ENCODE measurements at regions not wholly inside any gene's neighbourhood (a gene's known extent, or its start where the extent isn't known, plus 50 kb on each side); places are given as distances from the start of the nearest gene placed in this dataset.
A peak's percentile ranks its signal among the peaks of the same experiment; 100 is the strongest.

- CTCF ChIA-PET (ENCODE audit: partially characterized antibody): interaction anchor here (0.9 to 1.6 kb wide), 2 partner anchors 10 to 17 kb away, joined by 4 to 5 read pairs; no protein-coding TSS in a partner anchor
- H3K9ac ChIP-seq (replicated peaks in 1 of 4; ENCODE audit: extremely low read depth in 1 of 4, low read depth in 3 of 4, low read length in 3 of 4): no peak overlapping the region
- no peak for DNase-seq (ENCODE audit: low read depth in 1 of 2, low spot score in 2 of 2)
- H3K27me3 ChIP-seq (replicated peaks in 1 of 4; ENCODE audit: control insufficient read depth in 3 of 4, extremely low read depth in 1 of 4, insufficient read depth in 3 of 4, low read length in 3 of 4): peaks cover 0 to 1% (median 0%) of the 10 kb centered on the region in 4 experiments; a peak in 1 of 7 replicates
- no peaks in the 10 kb centered on the region for H3K36me3 ChIP-seq (ENCODE audit: control insufficient read depth in 2 of 4, insufficient read depth in 4 of 4, low read length in 3 of 4)
- H3K79me1 ChIP-seq (ENCODE audit: low read depth, low read length): no peaks in the 10 kb centered on the region
- no peak for FAIRE-seq
- TF ChIP-seq GABPA (IDR thresholded peaks at IDR 0.05; ENCODE audit: borderline replicate concordance, insufficient read depth, low read length) (no peak), RAD21 (IDR thresholded peaks at IDR 0.05 in 1 of 2, conservative IDR thresholded peaks at IDR 0.05 in 1 of 2; ENCODE audit: low read depth in 2 of 2, low read length in 2 of 2) (no peak), RNF2 (IDR thresholded peaks at IDR 0.05; ENCODE audit: borderline replicate concordance, low read depth, low read length, missing control alignments, poor library complexity, severe bottlenecking) (no peak)
- no peak overlapping the region for H3K18ac ChIP-seq (ENCODE audit: extremely low read depth, low read length)
- WGBS, 2 experiments (ENCODE audit: extremely low coverage in 1 of 2, insufficient coverage in 1 of 2, insufficient read length in 1 of 2, insufficient replicate concordance in 2 of 2, low coverage in 1 of 2, low lambda C conversion rate in 2 of 2, missing lambda C conversion rate in 1 of 2): 83% methylated on average over 3 of the region's 3 CpGs; no CpG with 5 or more reads in 1 of the 2 experiments
- no peak overlapping the region for H3K4me2 ChIP-seq (ENCODE audit: insufficient read depth in 1 of 2, low read depth in 2 of 2, low read length in 2 of 2)
- peaks cover 0 to 6% of the 10 kb centered on the region in 2 experiments; a peak in 2 of 4 replicates for H3K9me3 ChIP-seq (ENCODE audit: insufficient read depth in 2 of 2, low read depth in 1 of 2, low read length in 1 of 2)
- H2BK5ac ChIP-seq (ENCODE audit: low read depth, low read length): no peak overlapping the region
- H3K4me3 ChIP-seq (ENCODE audit: extremely low read depth in 1 of 4, insufficient read depth in 2 of 4, low read depth in 3 of 4, low read length in 4 of 4): no peak overlapping the region
- POLR2A ChIA-PET (ENCODE audit: partially characterized antibody): no interaction called here
- H2BK15ac ChIP-seq (ENCODE audit: low read length): no peak overlapping the region
- H3K27ac ChIP-seq (ENCODE audit: low read depth, low read length): no peak overlapping the region
- H4K5ac ChIP-seq (ENCODE audit: insufficient read length, low read depth, low read length): no peak overlapping the region
- no peaks in the 10 kb centered on the region for H3K79me2 ChIP-seq (ENCODE audit: control insufficient read depth in 1 of 2, insufficient read depth in 2 of 2, low read length in 2 of 2)
- H2AK5ac ChIP-seq (ENCODE audit: low read depth, low read length): no peak overlapping the region
- H4K20me1 ChIP-seq (replicated peaks in 1 of 2; ENCODE audit: control insufficient read depth in 1 of 2, insufficient read depth in 2 of 2, low read length in 2 of 2): no peaks in the 10 kb centered on the region
- H2BK12ac ChIP-seq (ENCODE audit: low read depth, low read length): no peak overlapping the region
- no peak overlapping the region for H2BK120ac ChIP-seq (replicated peaks; ENCODE audit: low read depth, low read length)
- H2BK20ac ChIP-seq (ENCODE audit: low read length): no peak overlapping the region
- H2AFZ ChIP-seq (ENCODE audit: low read length): 0 out of 2 replicates have a peak overlapping the region, but pooled peaks have one; percentile 20
- H3K23me2 ChIP-seq (ENCODE audit: low read depth, low read length): no peaks in the 10 kb centered on the region
- H3K56ac ChIP-seq (replicated peaks; ENCODE audit: insufficient read length, low read depth, low read length): no peak overlapping the region
- H3K4ac ChIP-seq (replicated peaks; ENCODE audit: insufficient read length, low read depth, low read length): no peak overlapping the region
- no peak overlapping the region for H3K14ac ChIP-seq (ENCODE audit: insufficient read length)
- no peak overlapping the region for H4K91ac ChIP-seq (replicated peaks; ENCODE audit: insufficient read length, low read length)
- H3K23ac ChIP-seq (ENCODE audit: insufficient read length): no peak overlapping the region
- no peaks in the 10 kb centered on the region for H3K4me1 ChIP-seq (replicated peaks in 1 of 4; ENCODE audit: control insufficient read depth in 3 of 4, insufficient read depth in 4 of 4, low read length in 3 of 4)
- H4K8ac ChIP-seq (ENCODE audit: extremely low read depth, insufficient read depth, low read length): no peak overlapping the region
Observed at GRCh38 chr4:95660719-95661118, 111.9 kb upstream of the UNC5C start.
